Fibroblast of the aortic adventitia (primary cell): ENCODE measurements at regions not wholly inside any gene's neighbourhood (a gene's known extent, or its start where the extent isn't known, plus 50 kb on each side); places are given as distances from the start of the nearest gene placed in this dataset.
A peak's percentile ranks its signal among the peaks of the same experiment; 100 is the strongest.

Source experiments
- DNase-seq: peaks from one replicate; pipeline ENCODE4 v3.0.0-alpha.2; 2010; ENCODE audit warnings: low read depth
- H3K4me3 ChIP-seq: 2 replicates; pipeline ENCODE4 v1.5.1; 2011; ENCODE audit warnings: low read depth, mild to moderate bottlenecking, control low read depth, low read length, moderate library complexity
- TF ChIP-seq, protein P1 (sequence below): IDR thresholded peaks from 2 replicates; pipeline ENCODE4 v1.5.1; 2011; ENCODE audit warnings: mild to moderate bottlenecking, low read length, control low read depth, inconsistent platforms; ENCODE audit not compliant: insufficient read depth

GRCh38 chr7:34365011-34365410, 293.0 kb upstream of the NPSR1 start:
- DNase-seq: no peak
- TF ChIP-seq, protein P1, sequence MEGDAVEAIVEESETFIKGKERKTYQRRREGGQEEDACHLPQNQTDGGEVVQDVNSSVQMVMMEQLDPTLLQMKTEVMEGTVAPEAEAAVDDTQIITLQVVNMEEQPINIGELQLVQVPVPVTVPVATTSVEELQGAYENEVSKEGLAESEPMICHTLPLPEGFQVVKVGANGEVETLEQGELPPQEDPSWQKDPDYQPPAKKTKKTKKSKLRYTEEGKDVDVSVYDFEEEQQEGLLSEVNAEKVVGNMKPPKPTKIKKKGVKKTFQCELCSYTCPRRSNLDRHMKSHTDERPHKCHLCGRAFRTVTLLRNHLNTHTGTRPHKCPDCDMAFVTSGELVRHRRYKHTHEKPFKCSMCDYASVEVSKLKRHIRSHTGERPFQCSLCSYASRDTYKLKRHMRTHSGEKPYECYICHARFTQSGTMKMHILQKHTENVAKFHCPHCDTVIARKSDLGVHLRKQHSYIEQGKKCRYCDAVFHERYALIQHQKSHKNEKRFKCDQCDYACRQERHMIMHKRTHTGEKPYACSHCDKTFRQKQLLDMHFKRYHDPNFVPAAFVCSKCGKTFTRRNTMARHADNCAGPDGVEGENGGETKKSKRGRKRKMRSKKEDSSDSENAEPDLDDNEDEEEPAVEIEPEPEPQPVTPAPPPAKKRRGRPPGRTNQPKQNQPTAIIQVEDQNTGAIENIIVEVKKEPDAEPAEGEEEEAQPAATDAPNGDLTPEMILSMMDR: no peak

GRCh38 chr7:34365611-34366010, 292.4 kb upstream of the NPSR1 start:
- TF ChIP-seq, protein P1: no peak

More at GRCh38 chr7:34365011-34365410, 293.0 kb upstream of the NPSR1 start:
- H3K4me3 ChIP-seq: no peak overlapping the region

DNA sequence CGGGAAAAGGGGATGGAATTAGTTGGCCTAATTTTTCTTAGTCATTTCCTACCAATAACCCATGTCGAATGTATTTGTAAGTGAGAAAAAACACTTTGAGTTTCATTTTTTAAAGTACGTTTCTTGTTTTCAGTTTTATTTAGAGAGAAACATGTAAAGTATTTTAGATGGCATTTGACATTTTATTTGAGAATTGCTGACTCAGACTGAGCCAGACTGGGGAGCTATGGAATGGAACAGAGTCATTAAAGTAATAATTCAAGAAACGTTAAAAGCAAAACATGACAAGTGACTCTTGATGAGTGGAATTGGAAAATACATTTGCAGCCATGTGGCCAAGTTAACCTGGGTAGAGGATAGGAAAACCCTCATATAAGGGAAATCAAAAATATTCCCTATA, 286.1 kb upstream of the NPSR1 start:
- TF ChIP-seq, protein P1: no peak
- no peak overlapping the region for H3K4me3 ChIP-seq
- no peak for DNase-seq

More at GRCh38 chr7:34365611-34366010, 292.4 kb upstream of the NPSR1 start:
- H3K4me3 ChIP-seq: no peak overlapping the region
- no peak for DNase-seq

GRCh38 chr7:34373940-34374339, 284.1 kb upstream of the NPSR1 start:
- TF ChIP-seq, protein P1: no peak
- peak; percentile 10 for DNase-seq
- no peak overlapping the region for H3K4me3 ChIP-seq

GRCh38 chr7:34382166-34382893, 275.7 kb upstream of the NPSR1 start:
- TF ChIP-seq, protein P1: no peak
- no peak for DNase-seq
- no peak overlapping the region for H3K4me3 ChIP-seq

- DNase-seq: no peak
- no peak overlapping the region for H3K4me3 ChIP-seq
- TF ChIP-seq, protein P1: no peak
Observed at GRCh38 chr7:34385384-34385783, 272.6 kb upstream of the NPSR1 start.
